HL-60 (cell line): ENCODE measurements at regions not wholly inside any gene's neighbourhood (a gene's known extent, or its start where the extent isn't known, plus 50 kb on each side); places are given as distances from the start of the nearest gene placed in this dataset.

Experiments used
- SPI1 ChIP-seq: IDR thresholded peaks from 2 replicates; pipeline ENCODE4 v1.6.1; 2012; ENCODE audit warnings: low read depth, mild to moderate bottlenecking, borderline replicate concordance
- TF ChIP-seq, protein P1 (sequence below): IDR thresholded peaks from one replicate; pipeline ENCODE4 v1.5.1; 2011; ENCODE audit warnings: low read length, control low read depth, inconsistent platforms; ENCODE audit not compliant: insufficient read depth
- TF ChIP-seq, protein P2 (sequence below): IDR thresholded peaks from 2 replicates; pipeline ENCODE4 v1.6.1; 2012; ENCODE audit warnings: low read depth; ENCODE audit not compliant: insufficient replicate concordance

DNA sequence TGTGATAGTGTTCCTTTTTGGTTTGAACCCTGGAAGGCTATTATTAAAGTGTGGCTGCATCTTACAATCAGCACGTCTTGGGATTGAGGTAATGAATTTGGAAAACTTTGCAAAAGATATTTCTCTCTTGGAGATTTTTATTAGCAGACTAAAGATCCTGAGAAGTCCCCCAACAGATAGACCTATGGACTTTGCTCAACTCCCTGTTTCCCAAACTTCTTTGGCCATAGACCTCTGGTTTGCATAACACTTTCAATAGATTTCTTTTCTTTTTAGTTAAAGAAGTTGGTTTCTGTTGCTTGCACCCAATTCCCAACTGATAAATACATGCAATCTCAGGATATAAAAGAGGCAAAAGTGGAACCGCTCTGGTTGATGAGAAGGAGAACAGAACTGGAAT is 465.8 kb upstream of the PROK2 start:
- TF ChIP-seq, protein P1, sequence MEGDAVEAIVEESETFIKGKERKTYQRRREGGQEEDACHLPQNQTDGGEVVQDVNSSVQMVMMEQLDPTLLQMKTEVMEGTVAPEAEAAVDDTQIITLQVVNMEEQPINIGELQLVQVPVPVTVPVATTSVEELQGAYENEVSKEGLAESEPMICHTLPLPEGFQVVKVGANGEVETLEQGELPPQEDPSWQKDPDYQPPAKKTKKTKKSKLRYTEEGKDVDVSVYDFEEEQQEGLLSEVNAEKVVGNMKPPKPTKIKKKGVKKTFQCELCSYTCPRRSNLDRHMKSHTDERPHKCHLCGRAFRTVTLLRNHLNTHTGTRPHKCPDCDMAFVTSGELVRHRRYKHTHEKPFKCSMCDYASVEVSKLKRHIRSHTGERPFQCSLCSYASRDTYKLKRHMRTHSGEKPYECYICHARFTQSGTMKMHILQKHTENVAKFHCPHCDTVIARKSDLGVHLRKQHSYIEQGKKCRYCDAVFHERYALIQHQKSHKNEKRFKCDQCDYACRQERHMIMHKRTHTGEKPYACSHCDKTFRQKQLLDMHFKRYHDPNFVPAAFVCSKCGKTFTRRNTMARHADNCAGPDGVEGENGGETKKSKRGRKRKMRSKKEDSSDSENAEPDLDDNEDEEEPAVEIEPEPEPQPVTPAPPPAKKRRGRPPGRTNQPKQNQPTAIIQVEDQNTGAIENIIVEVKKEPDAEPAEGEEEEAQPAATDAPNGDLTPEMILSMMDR = no peak
- TF ChIP-seq, protein P2, sequence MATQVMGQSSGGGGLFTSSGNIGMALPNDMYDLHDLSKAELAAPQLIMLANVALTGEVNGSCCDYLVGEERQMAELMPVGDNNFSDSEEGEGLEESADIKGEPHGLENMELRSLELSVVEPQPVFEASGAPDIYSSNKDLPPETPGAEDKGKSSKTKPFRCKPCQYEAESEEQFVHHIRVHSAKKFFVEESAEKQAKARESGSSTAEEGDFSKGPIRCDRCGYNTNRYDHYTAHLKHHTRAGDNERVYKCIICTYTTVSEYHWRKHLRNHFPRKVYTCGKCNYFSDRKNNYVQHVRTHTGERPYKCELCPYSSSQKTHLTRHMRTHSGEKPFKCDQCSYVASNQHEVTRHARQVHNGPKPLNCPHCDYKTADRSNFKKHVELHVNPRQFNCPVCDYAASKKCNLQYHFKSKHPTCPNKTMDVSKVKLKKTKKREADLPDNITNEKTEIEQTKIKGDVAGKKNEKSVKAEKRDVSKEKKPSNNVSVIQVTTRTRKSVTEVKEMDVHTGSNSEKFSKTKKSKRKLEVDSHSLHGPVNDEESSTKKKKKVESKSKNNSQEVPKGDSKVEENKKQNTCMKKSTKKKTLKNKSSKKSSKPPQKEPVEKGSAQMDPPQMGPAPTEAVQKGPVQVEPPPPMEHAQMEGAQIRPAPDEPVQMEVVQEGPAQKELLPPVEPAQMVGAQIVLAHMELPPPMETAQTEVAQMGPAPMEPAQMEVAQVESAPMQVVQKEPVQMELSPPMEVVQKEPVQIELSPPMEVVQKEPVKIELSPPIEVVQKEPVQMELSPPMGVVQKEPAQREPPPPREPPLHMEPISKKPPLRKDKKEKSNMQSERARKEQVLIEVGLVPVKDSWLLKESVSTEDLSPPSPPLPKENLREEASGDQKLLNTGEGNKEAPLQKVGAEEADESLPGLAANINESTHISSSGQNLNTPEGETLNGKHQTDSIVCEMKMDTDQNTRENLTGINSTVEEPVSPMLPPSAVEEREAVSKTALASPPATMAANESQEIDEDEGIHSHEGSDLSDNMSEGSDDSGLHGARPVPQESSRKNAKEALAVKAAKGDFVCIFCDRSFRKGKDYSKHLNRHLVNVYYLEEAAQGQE = no peak
- TF ChIP-seq SPI1 = no peak
